Trophoblast cell (in vitro differentiated cells and primary cell): ENCODE measurements at regions not wholly inside any gene's neighbourhood (a gene's known extent, or its start where the extent isn't known, plus 50 kb on each side); places are given as distances from the start of the nearest gene placed in this dataset.
"Not testable (repeated sequence)": the region's sequence is repeated elsewhere in the genome, so short reads cannot be mapped to it uniquely, and the experiment has no call there.

Experiments
- DNase-seq, 2 donors: peaks; one replicate each; pipeline ENCODE4 v3.0.0-alpha.2; 2016
- H2AFZ ChIP-seq: 2 replicates; pipeline ENCODE4 v1.6.1; 2013; ENCODE audit warnings: low read length, moderate library complexity, mild to moderate bottlenecking; ENCODE audit not compliant: insufficient read depth, poor library complexity
- H2AK5ac ChIP-seq: 2 replicates; pipeline ENCODE4 v1.6.1; 2013; ENCODE audit warnings: mild to moderate bottlenecking, low read length
- H2BK120ac ChIP-seq: 2 replicates; pipeline ENCODE4 v1.6.1; 2013; ENCODE audit warnings: low read length, mild to moderate bottlenecking, moderate library complexity; ENCODE audit not compliant: insufficient read depth, poor library complexity
- H2BK12ac ChIP-seq: 2 replicates; pipeline ENCODE4 v1.6.1; 2013; ENCODE audit warnings: mild to moderate bottlenecking, low read length, moderate library complexity
- H2BK5ac ChIP-seq: 2 replicates; pipeline ENCODE4 v1.6.1; 2013; ENCODE audit warnings: low read length, low read depth, moderate library complexity, mild to moderate bottlenecking; ENCODE audit not compliant: poor library complexity
- H3K14ac ChIP-seq: 2 replicates; pipeline ENCODE4 v1.6.1; 2013; ENCODE audit warnings: mild to moderate bottlenecking, low read length
- H3K18ac ChIP-seq: 2 replicates; pipeline ENCODE4 v1.6.1; 2013; ENCODE audit warnings: mild to moderate bottlenecking, low read length
- H3K23ac ChIP-seq: 2 replicates; pipeline ENCODE4 v1.6.1; 2013; ENCODE audit warnings: low read length
- H3K27ac ChIP-seq: 2 replicates; pipeline ENCODE4 v1.5.1; 2013; ENCODE audit warnings: low read depth, mild to moderate bottlenecking, inconsistent platforms, low read length, moderate library complexity
- H3K27me3 ChIP-seq: 2 replicates; pipeline ENCODE4 v1.6.1; 2013; ENCODE audit warnings: inconsistent platforms, mild to moderate bottlenecking, low read length, moderate library complexity; ENCODE audit not compliant: insufficient read depth
- H3K36me3 ChIP-seq, 2 experiments: 1 replicate in 1 of 2; 2 replicates in 1 of 2; pipeline ENCODE4 v1.6.1; 2013; ENCODE audit warnings: low read length in 2 of 2, mild to moderate bottlenecking in 2 of 2, moderate library complexity in 1 of 2; ENCODE audit not compliant: insufficient read depth in 2 of 2, control insufficient read depth in 1 of 2
- H3K4ac ChIP-seq: 2 replicates; pipeline ENCODE4 v1.6.1; 2013; ENCODE audit warnings: low read depth, mild to moderate bottlenecking, low read length, moderate library complexity
- H3K4me1 ChIP-seq, 2 experiments: 1 replicate in 1 of 2; 2 replicates in 1 of 2; pipeline ENCODE4 v1.6.1; 2013; ENCODE audit warnings: low read length in 2 of 2, mild to moderate bottlenecking in 2 of 2, moderate library complexity in 1 of 2; ENCODE audit not compliant: insufficient read depth in 2 of 2, control insufficient read depth in 1 of 2
- H3K4me2 ChIP-seq: 2 replicates; pipeline ENCODE4 v1.6.1; 2013; ENCODE audit warnings: inconsistent platforms, mild to moderate bottlenecking, low read length, moderate library complexity
- H3K4me3 ChIP-seq: 2 replicates; pipeline ENCODE4 v1.5.1; 2013; ENCODE audit warnings: mild to moderate bottlenecking, low read depth, low read length, inconsistent platforms
- H3K79me1 ChIP-seq: one replicate; pipeline ENCODE4 v1.6.1; 2013; ENCODE audit warnings: low read length
- H3K79me2 ChIP-seq: 2 replicates; pipeline ENCODE4 v1.6.1; 2013; ENCODE audit warnings: low read length, mild to moderate bottlenecking; ENCODE audit not compliant: control insufficient read depth, insufficient read depth, poor library complexity
- H3K9ac ChIP-seq: 2 replicates; pipeline ENCODE4 v1.6.1; 2013; ENCODE audit warnings: mild to moderate bottlenecking, low read length
- H3K9me3 ChIP-seq: 2 replicates; pipeline ENCODE4 v1.6.1; 2013; ENCODE audit warnings: low read depth, mild to moderate bottlenecking, control low read depth, inconsistent platforms, low read length; ENCODE audit not compliant: insufficient read depth
- H4K12ac ChIP-seq: 2 replicates; pipeline ENCODE4 v1.6.1; 2013; ENCODE audit warnings: low read depth, mild to moderate bottlenecking, low read length, moderate library complexity
- H4K8ac ChIP-seq: 2 replicates; pipeline ENCODE4 v1.6.1; 2013; ENCODE audit warnings: low read depth, mild to moderate bottlenecking, low read length, moderate library complexity
- H4K91ac ChIP-seq: one replicate; pipeline ENCODE4 v1.6.1; 2013; ENCODE audit warnings: low read depth, mild to moderate bottlenecking, low read length, moderate library complexity
- WGBS: extraction: QIAGEN DNeasy Blood & Tissue Kit; methylation state at CpG from one replicate; pipeline ENCODE4 v1.1.7; 2013; ENCODE audit warnings: missing lambda C conversion rate; ENCODE audit not compliant: insufficient read length, insufficient coverage; ENCODE audit errors: extremely low coverage; 5-methylcytosine and 5-hydroxymethylcytosine counted together

DNA sequence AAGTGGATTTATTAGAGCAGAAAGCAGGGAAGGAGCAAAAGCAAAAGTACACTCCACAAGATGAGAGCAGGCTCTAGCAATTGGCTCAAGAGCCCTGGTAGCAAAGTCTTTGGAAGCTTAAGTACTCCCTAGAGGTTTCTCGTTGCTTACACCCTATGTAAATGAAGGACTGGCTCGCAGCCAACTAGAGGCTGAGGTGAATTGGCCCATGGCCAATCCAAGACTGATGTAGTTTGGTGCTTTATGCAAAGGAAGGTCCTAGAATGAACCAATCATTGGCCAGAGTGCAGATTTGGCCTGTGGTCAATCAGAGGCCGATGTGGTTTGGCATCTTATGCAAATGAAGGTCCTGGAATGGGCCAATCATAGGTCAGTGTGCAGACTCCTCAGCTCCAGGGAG lies 191.3 kb upstream of the ARID1B start:
- H3K18ac ChIP-seq: no peak overlapping the region
- H3K9me3 ChIP-seq: peaks cover 3% of the 10 kb centered on the region
- no peak overlapping the region for H2BK12ac ChIP-seq
- no peaks in the 10 kb centered on the region for H3K36me3 ChIP-seq
- H3K4me2 ChIP-seq: no peak overlapping the region
- H3K9ac ChIP-seq: no peak overlapping the region
- H3K79me2 ChIP-seq: no peaks in the 10 kb centered on the region
- DNase-seq: no peak
- H2AK5ac ChIP-seq: no peak overlapping the region
- H3K4me1 ChIP-seq: no peaks in the 10 kb centered on the region
- H3K4me3 ChIP-seq: no peak overlapping the region
- no peak overlapping the region for H3K27ac ChIP-seq
- H3K23ac ChIP-seq: no peak overlapping the region
- no peak overlapping the region for H4K12ac ChIP-seq
- no peak overlapping the region for H2AFZ ChIP-seq
- no peaks in the 10 kb centered on the region for H3K79me1 ChIP-seq
- H4K91ac ChIP-seq: no peak overlapping the region
- WGBS: no CpG with 5 or more reads among the region's 3 CpGs
- H3K14ac ChIP-seq: no peak overlapping the region
- H3K4ac ChIP-seq: no peak overlapping the region
- H2BK120ac ChIP-seq: no peak overlapping the region
- no peak overlapping the region for H2BK5ac ChIP-seq
- no peak overlapping the region for H4K8ac ChIP-seq
- no peaks in the 10 kb centered on the region for H3K27me3 ChIP-seq

DNA sequence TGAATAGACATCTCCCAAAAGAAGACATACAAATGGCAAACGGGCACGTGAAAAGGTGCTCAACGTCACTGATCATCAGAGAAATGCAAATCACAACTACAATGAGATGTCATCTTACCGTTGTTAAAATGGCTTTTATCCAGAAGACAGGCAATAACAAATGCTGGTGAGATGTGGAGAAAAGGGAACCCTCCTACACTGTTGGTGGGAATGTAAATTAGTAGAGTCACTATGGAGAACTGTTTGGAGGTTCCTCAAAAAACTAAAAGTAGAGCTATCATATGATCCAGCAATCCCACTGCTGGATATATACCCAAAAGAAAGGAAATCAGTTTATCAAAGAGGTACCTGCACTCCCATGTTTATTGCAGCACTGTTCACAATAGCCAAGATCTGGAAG lies 193.1 kb upstream of the ARID1B start:
- no CpG with 5 or more reads among the region's 4 CpGs for WGBS
- not testable (repeated sequence) for H3K36me3 ChIP-seq, H2AK5ac ChIP-seq, H4K12ac ChIP-seq, H3K14ac ChIP-seq, H3K9ac ChIP-seq, H3K27ac ChIP-seq, H2BK120ac ChIP-seq, DNase-seq, H3K23ac ChIP-seq, H3K79me2 ChIP-seq, H2AFZ ChIP-seq, H3K27me3 ChIP-seq, H2BK5ac ChIP-seq, H3K9me3 ChIP-seq, H3K79me1 ChIP-seq, H2BK12ac ChIP-seq, H3K4me3 ChIP-seq, H3K4me1 ChIP-seq, H3K4me2 ChIP-seq, H3K4ac ChIP-seq, H4K91ac ChIP-seq, H3K18ac ChIP-seq, H4K8ac ChIP-seq

DNA sequence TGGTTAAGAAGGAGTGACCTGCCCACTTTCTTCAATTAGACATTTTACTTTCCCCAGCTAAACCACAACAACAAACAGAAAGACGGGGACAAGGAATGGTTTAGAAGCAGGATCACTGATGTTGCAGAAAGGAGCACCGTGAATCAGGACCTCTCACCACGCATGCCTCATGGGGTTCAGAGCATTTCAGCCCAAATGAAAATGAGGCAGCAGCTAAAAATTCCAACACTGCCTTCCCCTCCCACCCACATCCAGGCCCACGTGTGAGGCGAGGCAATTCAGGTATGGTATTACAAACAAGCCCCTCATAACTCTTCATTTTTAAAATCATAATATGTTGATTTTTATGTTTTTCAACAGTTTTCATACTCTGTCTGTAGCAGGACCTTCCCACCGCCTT lies 194.1 kb upstream of the ARID1B start:
- Histone ChIP-seq H3K4me3 (no peak overlapping the region), H3K4me1 (no peaks in the 10 kb centered on the region), H2AK5ac (no peak overlapping the region), H3K79me1 (no peaks in the 10 kb centered on the region), H2BK12ac (no peak overlapping the region), H3K4me2 (no peak overlapping the region), H3K4ac (no peak overlapping the region), H4K12ac (no peak overlapping the region), H3K18ac (no peak overlapping the region), H4K91ac (no peak overlapping the region), H2AFZ (no peak overlapping the region), H3K27ac (no peak overlapping the region), H3K27me3 (no peaks in the 10 kb centered on the region), H3K23ac (no peak overlapping the region), H3K9ac (no peak overlapping the region), H3K36me3 (no peaks in the 10 kb centered on the region), H2BK120ac (no peak overlapping the region), H3K14ac (no peak overlapping the region), H3K79me2 (no peaks in the 10 kb centered on the region), H3K9me3 (peaks cover 3% of the 10 kb centered on the region), H4K8ac (no peak overlapping the region), H2BK5ac (no peak overlapping the region)
- no CpG with 5 or more reads among the region's 6 CpGs for WGBS
- DNase-seq: no peak

DNA sequence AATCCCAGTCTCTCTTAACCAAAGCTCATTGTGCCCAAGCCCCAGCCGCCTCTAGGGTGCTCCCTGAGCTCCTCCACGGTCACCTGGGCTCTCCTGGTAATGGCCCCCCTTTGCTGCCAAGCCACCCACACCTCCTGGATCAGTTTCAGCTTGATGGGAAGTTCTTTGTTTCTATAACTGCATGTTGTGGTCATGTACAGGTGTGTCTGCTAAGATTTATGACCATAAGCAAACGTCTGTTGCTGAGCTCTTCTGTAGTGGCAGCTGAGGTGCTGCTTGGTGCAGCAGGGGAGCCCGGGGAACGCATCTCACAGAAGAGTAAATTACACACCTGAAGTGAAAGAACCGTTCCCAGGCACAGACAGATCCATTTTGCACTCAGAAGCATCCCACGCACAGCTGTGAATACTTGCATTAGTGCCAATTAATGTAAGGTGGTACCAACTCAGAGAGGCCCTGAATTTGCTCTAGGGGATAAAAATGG lies 194.6 kb upstream of the ARID1B start:
- Histone ChIP-seq H3K18ac (no peak overlapping the region), H3K4ac (no peak overlapping the region), H4K12ac (no peak overlapping the region), H3K4me2 (no peak overlapping the region), H2AFZ (no peak overlapping the region), H4K8ac (no peak overlapping the region), H3K79me1 (no peaks in the 10 kb centered on the region), H3K23ac (no peak overlapping the region), H3K27me3 (no peaks in the 10 kb centered on the region), H2BK5ac (no peak overlapping the region), H3K79me2 (no peaks in the 10 kb centered on the region), H3K9me3 (peaks cover 3% of the 10 kb centered on the region), H2AK5ac (no peak overlapping the region), H3K36me3 (no peaks in the 10 kb centered on the region), H3K27ac (no peak overlapping the region), H3K14ac (no peak overlapping the region), H3K4me3 (no peak overlapping the region), H4K91ac (no peak overlapping the region), H3K9ac (no peak overlapping the region), H2BK120ac (no peak overlapping the region), H3K4me1 (no peaks in the 10 kb centered on the region), H2BK12ac (no peak overlapping the region)
- WGBS: no CpG with 5 or more reads among the region's 7 CpGs
- DNase-seq: no peak
